ENCODE measurements at regions not wholly inside any gene's neighbourhood (a gene's known extent, or its start where the extent isn't known, plus 50 kb on each side); places are given as distances from the start of the nearest gene placed in this dataset.

DNA sequence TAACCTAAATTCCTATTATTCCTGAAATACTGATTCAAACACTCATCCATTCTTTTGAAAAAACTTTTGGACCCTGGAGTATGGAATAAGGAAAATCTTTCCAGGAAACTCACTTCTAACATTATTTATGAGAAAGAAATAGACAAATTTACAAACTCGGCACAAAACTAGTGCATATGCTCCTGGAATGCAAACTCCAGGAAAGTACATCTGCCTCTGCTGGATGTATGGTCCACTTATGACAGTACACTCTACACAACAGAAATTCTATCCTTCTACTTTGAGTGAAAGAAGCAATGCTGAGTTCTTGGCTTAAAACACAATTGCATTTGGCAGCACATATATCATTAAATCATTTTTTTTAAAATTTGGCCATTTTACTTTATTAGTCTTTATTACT, 700.5 kb upstream of the STXBP6 start:
- TF ChIP-seq CTCF (IDR thresholded peaks at IDR 0.05) (no peak), POLR2AphosphoS5 (IDR thresholded peaks at IDR 0.05) (no peak), POLR2A (IDR thresholded peaks at IDR 0.05; ENCODE audit: low read depth) (no peak), EP300 (IDR thresholded peaks at IDR 0.05) (no peak)

All from esophagus muscularis mucosa (tissue), 4 donors.